ENCODE measurements at regions not wholly inside any gene's neighbourhood (a gene's known extent, or its start where the extent isn't known, plus 50 kb on each side); places are given as distances from the start of the nearest gene placed in this dataset.
A peak's percentile ranks its signal among the peaks of the same experiment; 100 is the strongest.

DNA sequence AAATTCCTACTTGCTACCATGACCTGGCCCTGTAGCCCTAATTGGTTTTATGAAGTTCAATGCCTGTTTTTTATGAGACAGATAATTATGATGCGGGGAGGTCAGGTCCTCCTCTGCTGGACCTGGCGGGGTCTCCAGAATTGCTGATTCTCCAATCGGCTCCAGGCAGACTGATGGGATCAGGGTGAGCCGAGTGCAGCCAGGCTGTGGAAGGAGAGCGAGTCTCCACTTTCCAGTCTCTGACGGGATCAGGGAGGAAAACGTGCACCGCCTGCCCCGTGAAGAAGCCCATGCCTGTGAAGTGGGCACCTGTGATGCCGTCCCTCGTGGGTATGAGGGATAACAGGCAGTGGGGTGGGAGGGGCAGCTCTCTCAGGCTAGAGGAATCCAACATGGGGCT, 71.5 kb upstream of the HSPA9 start:
- DNase-seq = no peak

DNA sequence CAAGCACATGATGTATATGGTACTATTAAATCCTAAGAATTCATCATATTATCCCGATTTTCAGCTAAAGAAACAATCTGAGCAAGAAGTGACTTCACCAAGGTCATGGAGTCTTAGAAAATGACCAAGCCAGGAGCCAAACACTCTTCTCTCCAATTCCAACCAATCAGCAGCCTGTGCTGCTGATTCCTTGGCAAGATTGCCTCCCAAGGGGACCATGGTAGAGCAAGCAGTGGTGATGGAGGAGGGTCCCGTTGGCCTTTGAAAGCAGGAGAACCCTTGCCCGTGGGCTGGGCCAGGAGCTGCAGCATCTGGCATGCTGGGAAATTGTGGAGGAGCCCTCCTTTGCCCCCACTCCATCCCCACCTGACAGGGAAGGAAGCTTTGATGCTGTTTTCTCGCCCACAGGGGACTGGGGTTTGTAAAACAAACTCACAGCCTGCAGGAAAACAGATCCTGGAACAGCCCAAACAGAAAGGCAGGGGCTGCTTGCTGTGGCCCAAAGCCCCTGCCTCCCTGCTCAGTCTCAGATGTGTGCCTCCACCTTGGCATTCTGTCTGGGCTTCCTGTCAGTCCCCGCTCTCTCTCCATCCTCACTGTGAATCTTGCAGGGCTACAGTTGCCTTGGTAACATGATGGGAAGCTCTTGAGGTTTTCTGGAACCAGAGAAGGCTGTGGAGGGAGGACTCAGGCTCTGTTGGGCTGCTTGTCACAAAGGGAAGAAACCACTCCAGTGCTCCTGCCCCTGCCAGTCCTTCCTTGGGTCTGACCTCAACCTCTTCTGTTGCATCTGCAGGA, 70.8 kb upstream of the HSPA9 start:
- DNase-seq = no peak

DNA sequence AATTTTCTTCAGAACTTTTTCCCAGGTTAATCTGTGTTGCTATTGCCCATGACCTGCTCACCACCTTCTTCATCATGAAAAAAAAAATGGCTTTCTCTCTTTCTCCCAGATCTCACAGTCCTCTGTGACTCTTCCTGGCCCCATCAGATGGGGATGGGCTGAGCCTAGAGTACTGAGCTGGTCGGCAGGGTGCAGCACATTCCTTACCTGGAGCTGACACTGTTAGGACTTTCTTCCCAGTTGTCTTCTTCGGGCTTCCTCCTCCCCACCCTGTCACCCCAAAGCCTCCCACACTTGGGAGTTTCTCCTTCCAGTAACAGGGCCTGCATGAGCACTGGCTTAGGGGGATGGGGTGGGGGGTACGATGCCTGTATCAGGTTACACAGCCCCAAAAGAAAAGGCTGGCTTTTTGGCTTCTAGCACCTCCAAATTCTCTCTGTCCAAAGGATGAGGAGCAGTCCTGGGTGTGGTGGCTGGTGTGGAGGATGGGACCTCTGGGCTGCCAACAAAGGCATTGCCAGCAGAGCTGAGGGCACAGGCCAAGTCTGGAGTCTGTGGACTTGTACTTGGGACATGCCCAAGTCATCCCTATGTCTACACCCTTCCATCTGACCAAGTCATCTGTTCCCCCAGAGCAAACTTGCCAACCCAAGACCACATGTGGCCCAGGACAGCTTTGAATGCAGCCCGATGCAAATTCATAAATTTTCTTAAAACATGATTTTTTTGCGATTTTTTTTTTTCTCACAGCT, 68.0 kb upstream of the HSPA9 start:
- no peak for DNase-seq

DNA sequence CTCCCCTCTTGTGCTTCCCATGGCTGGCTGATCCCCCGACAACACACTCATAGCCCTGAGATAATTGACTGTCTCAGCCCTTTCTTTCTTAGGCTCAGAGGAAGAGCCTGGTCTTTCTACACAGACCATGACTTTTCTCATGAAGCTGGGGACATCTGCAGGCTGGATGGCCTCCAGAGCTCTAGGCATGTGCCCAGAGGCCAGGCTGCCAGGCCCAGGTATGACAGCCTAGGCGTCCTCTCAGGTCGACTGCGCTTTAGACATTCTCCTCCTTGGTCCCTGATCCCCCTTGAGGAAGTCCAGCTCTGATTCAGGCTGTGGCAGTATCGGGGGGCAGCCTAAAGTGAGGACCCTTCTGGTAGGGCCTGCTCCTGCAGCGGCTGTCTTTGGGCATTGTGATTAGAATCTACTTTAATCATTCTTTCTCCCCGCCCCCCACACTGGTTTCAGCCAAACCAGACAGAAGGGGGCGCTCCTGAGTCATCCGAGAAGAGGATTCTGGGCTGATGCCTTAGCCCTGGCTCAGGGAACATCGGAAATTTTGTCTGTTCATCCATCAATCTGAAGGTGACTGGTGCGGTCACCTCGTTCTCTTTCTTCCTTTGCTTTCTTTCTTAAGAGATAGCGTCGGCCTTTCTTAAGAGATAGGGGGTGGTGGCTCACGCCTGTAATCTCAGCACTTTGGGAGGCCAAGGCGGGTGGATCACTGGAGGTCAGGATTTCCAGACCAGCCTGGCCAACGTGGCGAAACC, 66.5 kb upstream of the HSPA9 start:
- peak; percentile 87 for DNase-seq

DNA sequence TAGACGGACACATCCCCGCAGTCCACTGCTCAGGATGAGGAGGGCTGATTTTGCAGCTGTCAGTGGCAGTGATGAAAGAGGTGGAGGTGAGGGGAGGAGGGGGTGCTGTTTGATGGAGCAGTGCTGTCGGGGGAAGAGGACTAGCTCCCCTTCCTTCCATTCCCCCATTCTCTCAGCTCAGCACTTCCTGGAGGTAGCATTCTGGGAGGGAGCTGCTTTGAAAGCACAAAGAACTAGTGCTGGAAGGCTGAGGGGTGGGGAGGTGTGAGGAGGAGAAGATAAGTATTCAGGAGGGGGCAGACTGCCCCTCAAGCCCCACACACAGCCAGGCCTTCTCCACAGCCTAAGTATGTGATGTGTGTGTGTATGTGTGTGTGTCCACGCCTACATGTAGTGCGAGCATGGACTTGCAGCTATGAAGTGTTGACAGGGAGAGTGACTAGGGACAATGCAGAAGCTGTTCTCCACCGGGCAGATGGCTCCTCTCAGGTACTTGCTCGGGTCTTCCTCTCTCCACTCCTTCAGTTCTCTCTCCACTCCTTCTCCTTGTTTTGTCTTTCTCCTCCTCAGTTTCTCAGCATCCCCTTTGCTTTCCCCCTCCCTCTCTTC, 65.5 kb upstream of the HSPA9 start:
- no peak for DNase-seq

DNA sequence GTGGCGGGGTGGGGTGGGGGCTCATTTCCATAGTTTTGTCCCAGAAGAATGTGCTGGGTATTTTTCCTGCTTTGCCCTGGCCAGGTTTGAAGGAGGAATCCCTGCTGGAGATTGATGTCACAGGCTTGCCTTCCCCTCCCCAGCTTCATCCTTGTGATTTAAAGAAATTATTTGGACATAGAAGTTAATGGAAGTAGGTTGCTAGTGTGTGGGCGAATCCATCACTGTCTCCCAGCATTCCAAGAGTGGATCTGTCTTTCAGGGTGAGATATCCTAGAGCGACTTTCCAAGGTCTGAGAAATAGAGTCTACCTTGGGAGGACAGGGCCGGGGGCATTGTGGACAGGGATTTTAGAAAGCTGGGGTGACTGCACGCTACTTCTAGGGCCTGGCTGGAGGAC, 64.9 kb upstream of the HSPA9 start:
- no peak for DNase-seq

DNA sequence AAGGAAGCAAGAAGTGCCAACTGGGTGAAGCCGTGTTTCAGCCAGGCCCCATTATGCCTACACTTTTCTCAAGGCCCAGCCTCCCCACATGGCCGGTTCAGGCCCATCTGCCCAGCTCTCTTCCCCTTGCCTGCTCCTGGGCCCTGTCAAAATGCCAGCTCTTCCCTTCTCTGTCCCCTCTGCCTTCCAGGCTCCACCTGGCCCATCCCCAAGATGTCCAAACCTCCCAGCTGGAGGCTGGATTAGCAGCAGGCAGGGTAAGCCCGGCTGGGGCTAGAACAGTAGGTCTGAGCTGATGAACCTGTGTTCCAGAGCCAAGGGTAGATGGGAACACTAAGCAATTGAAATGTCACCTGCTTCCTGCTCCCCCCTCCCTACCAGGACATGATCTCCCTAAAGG, 64.1 kb upstream of the HSPA9 start:
- no peak for DNase-seq

DNA sequence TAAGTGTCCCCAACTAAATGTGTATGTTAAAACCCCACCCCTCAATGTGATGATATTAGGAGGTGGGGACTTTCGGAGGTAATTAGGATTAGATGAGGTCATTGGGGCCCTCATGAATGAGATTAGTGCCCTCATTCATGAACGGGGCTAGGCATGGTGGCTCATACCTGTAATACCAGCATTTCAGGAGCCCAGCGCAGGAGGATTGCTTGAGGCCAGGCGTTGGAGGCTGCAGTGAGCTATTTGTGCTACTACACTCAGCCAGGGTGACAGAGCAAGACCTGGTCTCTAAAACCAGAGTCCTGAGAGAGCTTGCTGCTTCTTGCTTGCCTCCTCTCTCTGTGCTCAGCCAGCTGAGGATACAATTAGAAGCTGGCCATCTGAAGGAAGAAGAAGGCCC, 62.1 kb upstream of the HSPA9 start:
- no peak for DNase-seq

DNA sequence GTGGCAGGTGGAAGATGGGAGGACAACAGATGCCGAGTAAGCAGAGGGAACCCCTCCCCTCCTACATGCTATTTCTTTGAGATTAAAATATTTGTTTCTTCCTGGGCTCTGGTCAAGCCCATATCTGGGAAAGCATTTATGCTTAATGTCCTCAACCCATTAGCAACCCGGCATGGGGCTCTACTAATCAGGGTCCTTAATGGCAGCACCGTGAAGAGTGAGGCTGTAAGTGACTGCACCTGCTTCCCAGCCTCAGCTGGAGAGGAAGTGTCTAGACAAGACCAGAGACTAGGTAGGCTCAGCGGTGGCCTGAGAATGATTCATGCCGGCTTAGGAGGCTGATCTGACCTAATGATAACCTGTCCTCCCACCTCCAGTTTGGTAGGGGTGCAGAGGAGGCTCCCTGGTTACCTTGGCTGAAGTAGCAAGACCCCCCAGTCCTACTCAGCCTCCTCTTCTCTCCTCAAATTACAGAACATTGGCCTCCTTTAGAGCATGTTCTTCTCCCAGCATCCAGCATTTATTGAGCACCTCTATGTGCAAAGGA, 61.3 kb upstream of the HSPA9 start:
- peak; percentile 57 for DNase-seq

DNA sequence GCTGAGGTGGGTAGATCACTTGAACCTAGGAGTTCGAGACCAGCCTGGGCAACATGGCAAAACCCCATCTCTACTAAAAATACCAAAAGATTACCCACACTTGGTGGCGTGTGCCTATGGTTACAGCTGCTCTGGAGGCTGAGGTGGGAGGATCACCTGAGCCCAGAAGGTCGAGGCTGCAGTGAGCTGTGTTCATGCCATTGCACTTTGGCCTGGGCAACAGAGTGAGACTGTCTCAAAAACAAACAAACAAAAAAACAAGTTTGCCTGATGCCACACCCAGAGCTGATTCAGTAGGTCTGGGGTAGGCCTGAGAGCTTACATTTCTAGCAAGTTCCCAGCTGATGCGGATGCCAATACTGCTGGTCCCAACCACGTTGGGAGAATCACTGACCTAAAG, 60.5 kb upstream of the HSPA9 start:
- DNase-seq = peak; percentile 43

DNA sequence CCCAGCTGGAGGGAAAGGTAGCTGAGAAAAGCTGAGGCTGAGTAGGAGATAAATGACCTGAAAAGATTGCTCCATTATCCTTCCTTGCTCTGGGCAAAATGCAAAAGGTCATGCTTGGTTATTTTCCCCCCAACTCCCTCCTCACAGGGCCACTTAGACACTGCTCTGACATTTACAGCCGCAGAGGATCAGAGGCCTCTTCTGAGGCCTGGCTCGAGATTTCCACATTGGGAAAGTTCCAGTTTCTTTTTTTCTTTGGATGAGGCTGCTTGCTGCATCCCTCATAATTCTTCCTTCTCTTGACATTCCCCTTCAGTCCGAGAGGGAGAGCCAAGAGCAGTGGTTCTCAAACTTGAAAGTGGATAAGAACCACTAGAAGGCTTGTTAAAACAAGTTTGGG, 60.1 kb upstream of the HSPA9 start:
- DNase-seq = peak; percentile 64

DNA sequence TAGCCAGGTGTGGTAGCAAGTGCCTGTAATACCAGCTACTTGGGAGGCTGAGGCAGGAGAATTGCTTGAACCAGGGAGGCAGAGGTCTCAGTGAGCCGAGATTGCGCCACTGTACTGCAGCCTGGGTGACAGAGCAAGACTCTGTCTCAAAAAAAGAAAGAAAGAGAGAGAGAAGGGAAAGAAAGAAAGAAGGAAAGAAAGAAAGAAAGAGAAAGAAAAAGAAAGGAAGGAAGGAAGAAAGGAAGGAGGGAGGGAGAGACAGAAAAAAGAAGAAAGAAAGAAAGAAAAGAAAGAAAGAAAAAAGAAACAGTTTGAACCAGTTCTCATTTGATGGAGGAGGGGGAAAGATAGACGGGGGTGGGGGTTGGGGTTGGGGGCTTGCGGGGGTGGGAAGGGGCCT, 59.6 kb upstream of the HSPA9 start:
- peak; percentile 13 for DNase-seq

DNA sequence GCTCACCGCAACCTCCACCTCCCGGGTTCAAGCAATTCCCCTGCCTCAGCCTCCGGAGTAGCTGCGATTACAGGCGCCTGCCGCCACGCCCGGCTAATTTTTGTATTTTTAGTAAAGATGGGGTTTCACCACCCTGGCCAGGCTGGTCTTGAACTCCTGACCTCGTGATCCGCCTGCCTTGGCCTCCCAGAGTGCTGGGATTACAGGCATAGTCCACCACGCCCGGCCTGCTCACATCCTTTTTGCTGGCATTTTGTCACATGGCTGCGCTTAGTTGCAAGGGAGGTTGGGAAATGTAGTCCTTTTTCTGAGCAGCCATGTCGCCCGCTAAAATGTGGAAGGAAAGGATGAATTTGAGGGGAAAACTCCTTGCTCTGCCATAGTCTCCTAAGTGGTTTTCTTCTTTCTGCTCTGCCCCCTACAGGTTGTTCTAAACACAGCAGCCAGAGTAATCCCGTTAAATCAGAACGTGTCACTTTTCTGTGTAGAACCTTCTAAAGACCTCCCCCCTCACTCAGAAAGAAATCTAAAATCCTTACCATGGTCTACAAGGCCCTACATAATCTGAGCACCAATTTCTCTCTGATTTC, 57.8 kb upstream of the HSPA9 start:
- peak; percentile 91 for DNase-seq

DNA sequence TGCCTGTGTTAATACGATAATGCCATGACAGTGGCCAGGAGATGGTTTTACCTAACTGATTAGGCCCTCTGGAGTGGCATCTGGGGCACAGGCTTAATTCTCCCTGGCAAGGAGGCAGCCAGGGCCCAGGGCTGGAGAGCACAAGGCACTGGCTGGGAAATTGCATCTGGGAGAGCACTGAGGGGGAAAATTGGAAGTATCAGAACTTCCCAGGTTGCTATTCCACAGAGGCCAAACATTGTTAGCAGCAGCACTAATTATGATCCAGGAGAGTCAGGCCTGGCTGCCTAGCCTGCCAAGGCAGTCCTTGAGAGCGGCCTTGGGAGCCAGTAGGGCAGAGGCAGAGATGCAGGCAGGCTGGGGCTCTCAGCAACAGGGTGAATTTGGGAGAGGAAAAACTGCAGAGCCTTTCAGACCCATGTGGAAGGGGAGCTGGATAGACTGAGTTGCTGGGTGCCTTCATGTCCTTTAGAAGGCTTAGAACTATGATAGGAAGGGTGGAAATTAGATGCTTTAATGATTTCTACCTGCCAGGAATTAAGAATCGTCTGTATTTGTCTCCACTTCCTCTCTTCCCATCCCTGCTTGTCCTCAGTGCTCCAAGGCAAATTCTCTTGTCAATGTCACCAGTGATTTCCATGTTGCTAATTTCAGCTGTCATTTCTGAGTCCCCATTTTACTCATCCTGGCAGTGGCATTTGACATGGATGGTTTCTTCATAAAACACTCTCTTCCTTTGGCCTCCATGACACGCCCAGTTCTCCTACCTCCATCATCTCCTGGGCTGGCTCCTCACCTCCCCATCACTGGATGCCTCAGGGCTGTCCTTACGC, 56.1 kb upstream of the HSPA9 start:
- DNase-seq = peak; percentile 50

DNA sequence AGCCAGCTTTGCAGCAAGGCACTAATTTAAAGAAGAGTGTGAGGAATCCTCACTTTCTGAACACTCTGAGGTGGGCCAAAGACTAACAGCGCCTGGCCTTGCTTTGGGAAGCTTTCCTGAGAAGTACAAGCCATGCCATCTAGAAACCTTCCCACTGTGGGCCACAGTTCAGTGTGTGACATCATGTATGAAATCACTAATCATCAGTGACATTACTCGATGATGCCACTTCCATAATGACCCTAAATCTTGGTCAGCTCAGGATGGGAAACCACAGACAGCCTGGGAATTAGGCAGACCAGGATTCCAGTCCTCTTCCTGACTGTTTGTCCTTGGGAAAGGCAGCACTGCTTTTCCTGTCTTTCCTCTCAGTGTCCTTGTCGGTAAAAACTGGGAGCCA, 54.2 kb upstream of the HSPA9 start:
- DNase-seq = peak; percentile 50

DNA sequence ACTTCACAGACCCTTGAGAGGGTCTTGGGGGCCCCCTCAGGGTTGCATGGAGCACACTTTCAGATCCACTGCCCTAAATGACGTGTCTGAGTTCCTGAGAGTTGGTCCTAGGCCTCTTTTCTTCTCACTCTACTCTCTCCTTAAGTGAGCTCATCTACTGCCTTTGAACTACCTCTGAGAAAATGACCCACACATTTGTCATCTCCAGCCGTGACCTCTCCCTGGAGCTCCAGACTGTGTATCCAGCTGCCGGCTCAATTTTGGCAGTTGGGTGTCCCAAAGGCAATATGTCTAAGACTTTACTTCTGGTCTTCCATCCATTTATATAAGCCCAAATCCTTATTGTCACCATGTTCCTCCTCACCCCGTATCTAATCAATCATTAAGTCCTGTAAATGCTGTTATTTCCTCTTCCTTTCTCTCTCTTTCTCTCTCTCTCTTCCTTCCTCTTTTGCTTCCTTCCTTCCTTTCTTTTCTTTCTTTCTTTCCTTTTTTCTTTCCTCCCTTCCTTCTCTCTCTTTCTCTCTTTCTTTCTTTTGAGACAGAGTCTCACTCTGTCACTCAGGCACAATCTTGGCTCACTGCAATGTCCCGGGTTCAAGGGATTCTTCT, 51.2 kb upstream of the HSPA9 start:
- peak; percentile 22 for DNase-seq

DNA sequence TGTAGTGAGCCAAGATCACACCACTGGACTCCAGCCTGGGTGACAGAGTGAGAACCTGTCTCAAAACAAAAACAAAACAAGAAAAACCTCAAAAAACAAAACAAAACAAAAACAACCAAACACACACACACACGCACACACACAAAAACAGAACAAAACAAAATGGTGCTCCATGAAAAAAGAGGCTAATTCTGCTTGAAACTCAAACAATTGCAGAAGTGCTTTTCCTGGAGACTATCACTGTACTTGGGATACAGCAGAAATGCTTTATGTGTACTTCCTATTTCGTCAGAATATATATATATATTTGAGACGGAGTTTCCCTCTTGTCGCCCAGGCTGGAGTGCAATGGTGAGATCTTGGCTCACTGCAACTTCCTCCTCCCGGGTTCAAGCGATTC, 49.9 kb upstream of the HSPA9 start:
- no peak for DNase-seq
